ENCODE measurements at regions not wholly inside any gene's neighbourhood (a gene's known extent, or its start where the extent isn't known, plus 50 kb on each side); places are given as distances from the start of the nearest gene placed in this dataset.

DNA sequence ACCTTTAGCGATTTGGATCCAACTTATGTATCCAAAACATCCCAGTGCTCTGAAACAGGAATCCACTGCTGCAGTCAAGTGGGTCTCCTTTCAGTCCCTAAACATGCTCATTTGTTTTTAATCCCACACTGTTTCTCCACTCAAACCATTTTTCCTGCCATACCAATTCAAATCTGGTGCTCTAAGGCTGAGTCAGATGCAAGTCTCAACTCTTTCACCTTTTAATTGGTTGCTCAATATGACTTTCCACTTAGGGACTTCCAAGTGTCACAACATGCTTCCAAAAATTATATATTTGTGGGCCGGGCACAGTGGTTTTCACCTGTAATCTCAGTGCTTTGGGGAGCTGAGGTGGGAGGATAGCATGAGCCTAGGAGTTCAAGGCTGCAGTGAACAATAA lies 113.4 kb upstream of the TANK start:
- no peaks in the 10 kb centered on the region for H3K9me3 ChIP-seq
- no peak overlapping the region for H2AFZ ChIP-seq (ENCODE audit: low read depth)
- no peaks in the 10 kb centered on the region for H3K4me1 ChIP-seq (ENCODE audit: control insufficient read depth in 1 of 2, insufficient read depth in 2 of 2, low read depth in 1 of 2, low read length in 1 of 2)
- no peak for DNase-seq
- H3K36me3 ChIP-seq (replicated peaks in 1 of 2; ENCODE audit: control insufficient read depth in 1 of 2, insufficient read depth in 2 of 2, low read length in 1 of 2) = no peaks in the 10 kb centered on the region
- ChIA-PET POLR2A (no interaction called here), CTCF (interaction anchor here (2.8 kb wide), 1 partner anchor 16 kb away, joined by 16 read pairs; no protein-coding TSS in a partner anchor)
- H3K9me2 ChIP-seq = no peaks in the 10 kb centered on the region
- 70% methylated on average over 2 of the region's 2 CpGs for WGBS (ENCODE audit: low lambda C conversion rate)
- H3K79me2 ChIP-seq (ENCODE audit: insufficient read depth) = no peaks in the 10 kb centered on the region
- no peak overlapping the region for H3K4me2 ChIP-seq
- H3K4me3 ChIP-seq (ENCODE audit: low read depth in 2 of 2, low read length in 1 of 2) = no peak overlapping the region
- H3K27me3 ChIP-seq (ENCODE audit: insufficient read depth) = peaks cover 8% of the 10 kb centered on the region; the same call in 1 of the 2 replicates
- no peak overlapping the region for H3K9ac ChIP-seq
- H3K27ac ChIP-seq (ENCODE audit: low read depth in 2 of 2, low read length in 1 of 2) = no peak overlapping the region
- no peak for TF ChIP-seq YY1 (IDR thresholded peaks at IDR 0.05; ENCODE audit: low read depth)
- TF ChIP-seq, protein P1, sequence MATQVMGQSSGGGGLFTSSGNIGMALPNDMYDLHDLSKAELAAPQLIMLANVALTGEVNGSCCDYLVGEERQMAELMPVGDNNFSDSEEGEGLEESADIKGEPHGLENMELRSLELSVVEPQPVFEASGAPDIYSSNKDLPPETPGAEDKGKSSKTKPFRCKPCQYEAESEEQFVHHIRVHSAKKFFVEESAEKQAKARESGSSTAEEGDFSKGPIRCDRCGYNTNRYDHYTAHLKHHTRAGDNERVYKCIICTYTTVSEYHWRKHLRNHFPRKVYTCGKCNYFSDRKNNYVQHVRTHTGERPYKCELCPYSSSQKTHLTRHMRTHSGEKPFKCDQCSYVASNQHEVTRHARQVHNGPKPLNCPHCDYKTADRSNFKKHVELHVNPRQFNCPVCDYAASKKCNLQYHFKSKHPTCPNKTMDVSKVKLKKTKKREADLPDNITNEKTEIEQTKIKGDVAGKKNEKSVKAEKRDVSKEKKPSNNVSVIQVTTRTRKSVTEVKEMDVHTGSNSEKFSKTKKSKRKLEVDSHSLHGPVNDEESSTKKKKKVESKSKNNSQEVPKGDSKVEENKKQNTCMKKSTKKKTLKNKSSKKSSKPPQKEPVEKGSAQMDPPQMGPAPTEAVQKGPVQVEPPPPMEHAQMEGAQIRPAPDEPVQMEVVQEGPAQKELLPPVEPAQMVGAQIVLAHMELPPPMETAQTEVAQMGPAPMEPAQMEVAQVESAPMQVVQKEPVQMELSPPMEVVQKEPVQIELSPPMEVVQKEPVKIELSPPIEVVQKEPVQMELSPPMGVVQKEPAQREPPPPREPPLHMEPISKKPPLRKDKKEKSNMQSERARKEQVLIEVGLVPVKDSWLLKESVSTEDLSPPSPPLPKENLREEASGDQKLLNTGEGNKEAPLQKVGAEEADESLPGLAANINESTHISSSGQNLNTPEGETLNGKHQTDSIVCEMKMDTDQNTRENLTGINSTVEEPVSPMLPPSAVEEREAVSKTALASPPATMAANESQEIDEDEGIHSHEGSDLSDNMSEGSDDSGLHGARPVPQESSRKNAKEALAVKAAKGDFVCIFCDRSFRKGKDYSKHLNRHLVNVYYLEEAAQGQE (IDR thresholded peaks at IDR 0.05; ENCODE audit: low read depth, low read length) = no peak
- TF ChIP-seq, protein P2, sequence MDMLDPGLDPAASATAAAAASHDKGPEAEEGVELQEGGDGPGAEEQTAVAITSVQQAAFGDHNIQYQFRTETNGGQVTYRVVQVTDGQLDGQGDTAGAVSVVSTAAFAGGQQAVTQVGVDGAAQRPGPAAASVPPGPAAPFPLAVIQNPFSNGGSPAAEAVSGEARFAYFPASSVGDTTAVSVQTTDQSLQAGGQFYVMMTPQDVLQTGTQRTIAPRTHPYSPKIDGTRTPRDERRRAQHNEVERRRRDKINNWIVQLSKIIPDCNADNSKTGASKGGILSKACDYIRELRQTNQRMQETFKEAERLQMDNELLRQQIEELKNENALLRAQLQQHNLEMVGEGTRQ (IDR thresholded peaks at IDR 0.05; ENCODE audit: borderline replicate concordance, low read depth, low read length) = no peak
- TF ChIP-seq SIN3A (IDR thresholded peaks at IDR 0.05; ENCODE audit: borderline replicate concordance, low read depth, low read length) = no peak
- TF ChIP-seq RXRA (IDR thresholded peaks at IDR 0.05; ENCODE audit: borderline replicate concordance, low read depth) = no peak
- no peaks in the 10 kb centered on the region for H3F3A ChIP-seq (replicated peaks; ENCODE audit: insufficient read depth)
- no peaks in the 10 kb centered on the region for H4K20me1 ChIP-seq (ENCODE audit: insufficient read depth)

DNA sequence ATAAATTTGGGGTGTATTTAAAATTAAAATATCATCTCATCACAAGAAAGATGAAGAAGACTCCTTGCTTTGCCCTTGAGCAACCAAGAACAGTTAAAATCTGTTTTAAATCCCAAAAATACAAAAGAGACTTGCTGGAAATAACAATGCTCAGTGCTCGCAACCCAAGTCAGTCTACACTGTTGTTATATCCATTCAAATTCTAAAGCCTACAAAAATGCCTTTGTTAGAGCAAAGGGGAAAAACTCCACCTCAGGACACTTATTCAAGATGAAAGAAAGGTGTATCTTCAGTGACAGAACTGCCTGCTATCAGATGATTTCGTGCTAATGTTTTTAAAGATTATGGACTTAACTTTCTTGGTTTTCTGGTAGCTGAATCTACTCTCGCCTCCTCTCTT lies 111.9 kb upstream of the TANK start:
- Histone ChIP-seq H4K20me1 (ENCODE audit: insufficient read depth) (no peaks in the 10 kb centered on the region), H3K27ac (ENCODE audit: low read depth in 2 of 2, low read length in 1 of 2) (no peak overlapping the region), H2AFZ (ENCODE audit: low read depth) (no peak overlapping the region), H3K79me2 (ENCODE audit: insufficient read depth) (no peaks in the 10 kb centered on the region), H3K4me3 (ENCODE audit: low read depth in 2 of 2, low read length in 1 of 2) (no peak overlapping the region), H3K4me2 (no peak overlapping the region), H3K4me1 (ENCODE audit: control insufficient read depth in 1 of 2, insufficient read depth in 2 of 2, low read depth in 1 of 2, low read length in 1 of 2) (no peaks in the 10 kb centered on the region), H3K27me3 (ENCODE audit: insufficient read depth) (peaks cover 8% of the 10 kb centered on the region; the same call in 1 of the 2 replicates), H3K36me3 (replicated peaks in 1 of 2; ENCODE audit: control insufficient read depth in 1 of 2, insufficient read depth in 2 of 2, low read length in 1 of 2) (no peaks in the 10 kb centered on the region), H3K9ac (no peak overlapping the region), H3F3A (replicated peaks; ENCODE audit: insufficient read depth) (no peaks in the 10 kb centered on the region), H3K9me2 (no peaks in the 10 kb centered on the region), H3K9me3 (no peaks in the 10 kb centered on the region)
- POLR2A ChIA-PET = no interaction called here
- WGBS (ENCODE audit: low lambda C conversion rate) = 69% methylated on average over 3 of the region's 3 CpGs
- CTCF ChIA-PET = interaction anchor here (1.1 to 2.8 kb wide), 2 partner anchors 15 to 938 kb away, joined by 3 to 16 read pairs; no protein-coding TSS in a partner anchor
- no peak for DNase-seq
- no peak for TF ChIP-seq FOXJ3 (CRISPR knock-in tag; IDR thresholded peaks at IDR 0.05)
- TF ChIP-seq CHD2 (IDR thresholded peaks at IDR 0.05; ENCODE audit: low read length, partially characterized antibody) = no peak
- TF ChIP-seq TCF12 (IDR thresholded peaks at IDR 0.05) = no peak
- TF ChIP-seq, protein P3, sequence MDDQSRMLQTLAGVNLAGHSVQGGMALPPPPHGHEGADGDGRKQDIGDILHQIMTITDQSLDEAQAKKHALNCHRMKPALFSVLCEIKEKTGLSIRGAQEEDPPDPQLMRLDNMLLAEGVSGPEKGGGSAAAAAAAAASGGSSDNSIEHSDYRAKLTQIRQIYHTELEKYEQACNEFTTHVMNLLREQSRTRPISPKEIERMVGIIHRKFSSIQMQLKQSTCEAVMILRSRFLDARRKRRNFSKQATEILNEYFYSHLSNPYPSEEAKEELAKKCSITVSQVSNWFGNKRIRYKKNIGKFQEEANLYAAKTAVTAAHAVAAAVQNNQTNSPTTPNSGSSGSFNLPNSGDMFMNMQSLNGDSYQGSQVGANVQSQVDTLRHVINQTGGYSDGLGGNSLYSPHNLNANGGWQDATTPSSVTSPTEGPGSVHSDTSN (IDR thresholded peaks at IDR 0.05) = no peak
- no peak for TF ChIP-seq RCOR1 (IDR thresholded peaks at IDR 0.05; ENCODE audit: low read length)
- TF ChIP-seq MEF2A (IDR thresholded peaks at IDR 0.05; ENCODE audit: borderline replicate concordance, low read depth) = no peak
- no peak for TF ChIP-seq EP300 (IDR thresholded peaks at IDR 0.05; ENCODE audit: borderline replicate concordance in 1 of 2, low read depth in 1 of 2, low read length in 1 of 2)
- no peak for TF ChIP-seq SMC3 (IDR thresholded peaks at IDR 0.05; ENCODE audit: low read depth, low read length)
- TF ChIP-seq GABPA (IDR thresholded peaks at IDR 0.05; ENCODE audit: low read depth) = no peak
- TF ChIP-seq, protein P4, sequence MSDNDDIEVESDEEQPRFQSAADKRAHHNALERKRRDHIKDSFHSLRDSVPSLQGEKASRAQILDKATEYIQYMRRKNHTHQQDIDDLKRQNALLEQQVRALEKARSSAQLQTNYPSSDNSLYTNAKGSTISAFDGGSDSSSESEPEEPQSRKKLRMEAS (IDR thresholded peaks at IDR 0.05; ENCODE audit: low read depth) = no peak
- TF ChIP-seq, protein P5, sequence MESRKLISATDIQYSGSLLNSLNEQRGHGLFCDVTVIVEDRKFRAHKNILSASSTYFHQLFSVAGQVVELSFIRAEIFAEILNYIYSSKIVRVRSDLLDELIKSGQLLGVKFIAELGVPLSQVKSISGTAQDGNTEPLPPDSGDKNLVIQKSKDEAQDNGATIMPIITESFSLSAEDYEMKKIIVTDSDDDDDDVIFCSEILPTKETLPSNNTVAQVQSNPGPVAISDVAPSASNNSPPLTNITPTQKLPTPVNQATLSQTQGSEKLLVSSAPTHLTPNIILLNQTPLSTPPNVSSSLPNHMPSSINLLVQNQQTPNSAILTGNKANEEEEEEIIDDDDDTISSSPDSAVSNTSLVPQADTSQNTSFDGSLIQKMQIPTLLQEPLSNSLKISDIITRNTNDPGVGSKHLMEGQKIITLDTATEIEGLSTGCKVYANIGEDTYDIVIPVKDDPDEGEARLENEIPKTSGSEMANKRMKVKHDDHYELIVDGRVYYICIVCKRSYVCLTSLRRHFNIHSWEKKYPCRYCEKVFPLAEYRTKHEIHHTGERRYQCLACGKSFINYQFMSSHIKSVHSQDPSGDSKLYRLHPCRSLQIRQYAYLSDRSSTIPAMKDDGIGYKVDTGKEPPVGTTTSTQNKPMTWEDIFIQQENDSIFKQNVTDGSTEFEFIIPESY (IDR thresholded peaks at IDR 0.05; ENCODE audit: borderline replicate concordance, low read depth) = no peak
- TF ChIP-seq SIN3A (IDR thresholded peaks at IDR 0.05; ENCODE audit: borderline replicate concordance, low read depth, low read length) = no peak
- TF ChIP-seq YY1 (IDR thresholded peaks at IDR 0.05; ENCODE audit: low read depth) = no peak

Measured in SK-N-SH (cell line).